ENCODE measurements at regions not wholly inside any gene's neighbourhood (a gene's known extent, or its start where the extent isn't known, plus 50 kb on each side); places are given as distances from the start of the nearest gene placed in this dataset.

- ChIA-PET POLR2A (no interaction called here), CTCF (no interaction called here)
- no peaks in the 10 kb centered on the region for H3K9me3 ChIP-seq (ENCODE audit: control insufficient read depth, insufficient read depth, low read length)
- H3K27ac ChIP-seq (ENCODE audit: low read depth, low read length): no peak overlapping the region
- no peak overlapping the region for H3K4me3 ChIP-seq (ENCODE audit: low read depth, low read length)
- DNase-seq (ENCODE audit: low read depth, low spot score): no peak
- H3K27me3 ChIP-seq (ENCODE audit: control insufficient read depth, insufficient read depth, low read length): no peaks in the 10 kb centered on the region
- no peak for TF ChIP-seq CTCF (IDR thresholded peaks at IDR 0.05; ENCODE audit: low read depth, low read length)
Measured at GRCh38 chrX:137233478-137233877, 199.7 kb upstream of the GPR101 start.

GRCh38 chrX:137227151-137227550 is 193.4 kb upstream of the GPR101 start:
- Histone ChIP-seq H3K9me3 (ENCODE audit: control insufficient read depth, insufficient read depth, low read length) (no peaks in the 10 kb centered on the region), H3K27me3 (ENCODE audit: control insufficient read depth, insufficient read depth, low read length) (no peaks in the 10 kb centered on the region), H3K27ac (ENCODE audit: low read depth, low read length) (no peak overlapping the region), H3K4me3 (ENCODE audit: low read depth, low read length) (no peak overlapping the region)
- no peak for DNase-seq (ENCODE audit: low read depth, low spot score)
- ChIA-PET POLR2A (no interaction called here), CTCF (no interaction called here)
- no peak for TF ChIP-seq CTCF (IDR thresholded peaks at IDR 0.05; ENCODE audit: low read depth, low read length)

- ChIA-PET POLR2A (no interaction called here), CTCF (no interaction called here)
- Histone ChIP-seq H3K9me3 (ENCODE audit: control insufficient read depth, insufficient read depth, low read length) (no peaks in the 10 kb centered on the region), H3K27me3 (ENCODE audit: control insufficient read depth, insufficient read depth, low read length) (no peaks in the 10 kb centered on the region), H3K27ac (ENCODE audit: low read depth, low read length) (no peak overlapping the region), H3K4me3 (ENCODE audit: low read depth, low read length) (no peak overlapping the region)
- DNase-seq (ENCODE audit: low read depth, low spot score): no peak
- TF ChIP-seq CTCF (IDR thresholded peaks at IDR 0.05; ENCODE audit: low read depth, low read length): no peak
Measured at GRCh38 chrX:137215467-137215866, 181.7 kb upstream of the GPR101 start.

- no peaks in the 10 kb centered on the region for H3K27me3 ChIP-seq (ENCODE audit: control insufficient read depth, insufficient read depth, low read length)
- no peak for DNase-seq (ENCODE audit: low read depth, low spot score)
- no peak overlapping the region for H3K27ac ChIP-seq (ENCODE audit: low read depth, low read length)
- H3K4me3 ChIP-seq (ENCODE audit: low read depth, low read length): no peak overlapping the region
- ChIA-PET POLR2A (no interaction called here), CTCF (no interaction called here)
- no peak for TF ChIP-seq CTCF (IDR thresholded peaks at IDR 0.05; ENCODE audit: low read depth, low read length)
- no peaks in the 10 kb centered on the region for H3K9me3 ChIP-seq (ENCODE audit: control insufficient read depth, insufficient read depth, low read length)
Measured at GRCh38 chrX:137212078-137212632, 178.4 kb upstream of the GPR101 start.

GRCh38 chrX:137198040-137198439 is 164.2 kb upstream of the GPR101 start:
- no peaks in the 10 kb centered on the region for H3K9me3 ChIP-seq (ENCODE audit: control insufficient read depth, insufficient read depth, low read length)
- no peaks in the 10 kb centered on the region for H3K27me3 ChIP-seq (ENCODE audit: control insufficient read depth, insufficient read depth, low read length)
- H3K27ac ChIP-seq (ENCODE audit: low read depth, low read length): no peak overlapping the region
- TF ChIP-seq CTCF (IDR thresholded peaks at IDR 0.05; ENCODE audit: low read depth, low read length): no peak
- DNase-seq (ENCODE audit: low read depth, low spot score): no peak
- ChIA-PET CTCF (no interaction called here), POLR2A (no interaction called here)
- no peak overlapping the region for H3K4me3 ChIP-seq (ENCODE audit: low read depth, low read length)

All from AG04450 (cell line).